Peyer's patch (tissue), 4 donors: ENCODE measurements at regions not wholly inside any gene's neighbourhood (a gene's known extent, or its start where the extent isn't known, plus 50 kb on each side); places are given as distances from the start of the nearest gene placed in this dataset.

Experiments used
- DNase-seq, 3 donors: peaks; one replicate each; pipeline ENCODE4 v3.0.0-alpha.2; 2017 to 2019
- H3K27ac ChIP-seq, 4 donors: fragments of 200-600 bp; sonication (generic); one replicate each; pipeline ENCODE4 v1.5.1; 2016 to 2019
- H3K27me3 ChIP-seq, 2 donors: fragments of 200-600 bp; sonication (generic); one replicate each; pipeline ENCODE4 v1.5.1; 2019
- H3K36me3 ChIP-seq, 3 donors: fragments of 200-600 bp; sonication (generic); one replicate each; pipeline ENCODE4 v1.5.1; 2016 to 2019
- H3K4me1 ChIP-seq, 4 donors: fragments of 200-600 bp; sonication (generic); one replicate each; pipeline ENCODE4 v1.5.1; 2016 to 2019
- H3K4me3 ChIP-seq, 4 donors: fragments of 200-600 bp; sonication (generic); 1 replicate in 3 of 4; 2 replicates in 1 of 4; pipeline ENCODE4 v1.5.1; 2016 to 2019; ENCODE audit warnings: mild to moderate bottlenecking in 1 of 4
- H3K9me3 ChIP-seq, 4 donors: fragments of 200-600 bp; sonication (generic); one replicate each; pipeline ENCODE4 v1.5.1; 2016 to 2019; ENCODE audit warnings: mild to moderate bottlenecking in 1 of 4
- CTCF ChIP-seq, 6 experiments: fragments of 450-650 bp in 4 of 6; fragments of 200-600 bp in 2 of 6; sonication (generic) in 1 of 6; IDR thresholded peaks; one replicate each; pipeline ENCODE4 v1.5.1; 2017 to 2019; ENCODE audit warnings: antibody characterized with exemption in 6 of 6, mild to moderate bottlenecking in 3 of 6, moderate library complexity in 1 of 6
- POLR2A ChIP-seq, 2 donors: fragments of 450-650 bp; IDR thresholded peaks; one replicate each; pipeline ENCODE4 v1.5.1; 2017; ENCODE audit warnings: antibody characterized with exemption in 2 of 2, mild to moderate bottlenecking in 2 of 2, moderate library complexity in 2 of 2

- TF ChIP-seq POLR2A (IDR thresholded peaks at IDR 0.05) (no peak), CTCF (IDR thresholded peaks at IDR 0.05) (no peak)
- Histone ChIP-seq H3K36me3 (no peaks in the 10 kb centered on the region), H3K9me3 (no peaks in the 10 kb centered on the region), H3K27me3 (no peaks in the 10 kb centered on the region), H3K27ac (no peak overlapping the region), H3K4me3 (no peak overlapping the region), H3K4me1 (no peaks in the 10 kb centered on the region)
- DNase-seq = no peak
These were observed 137.2 kb downstream of the BRD1 start for GRCh38 chr22:49690454-49690853.

- Histone ChIP-seq H3K27ac (no peak overlapping the region), H3K4me1 (no peaks in the 10 kb centered on the region), H3K36me3 (no peaks in the 10 kb centered on the region), H3K4me3 (no peak overlapping the region), H3K9me3 (no peaks in the 10 kb centered on the region), H3K27me3 (no peaks in the 10 kb centered on the region)
- TF ChIP-seq POLR2A (IDR thresholded peaks at IDR 0.05) (no peak), CTCF (IDR thresholded peaks at IDR 0.05) (no peak)
- DNase-seq = no peak
These were observed 137.8 kb downstream of the BRD1 start for GRCh38 chr22:49689858-49690257.

GRCh38 chr22:49689255-49689770 lies 138.4 kb downstream of the BRD1 start:
- H3K9me3 ChIP-seq = no peaks in the 10 kb centered on the region
- no peaks in the 10 kb centered on the region for H3K4me1 ChIP-seq
- no peak for DNase-seq
- H3K36me3 ChIP-seq = no peaks in the 10 kb centered on the region
- TF ChIP-seq POLR2A (IDR thresholded peaks at IDR 0.05) (no peak), CTCF (IDR thresholded peaks at IDR 0.05) (no peak)
- H3K4me3 ChIP-seq = no peak overlapping the region
- no peaks in the 10 kb centered on the region for H3K27me3 ChIP-seq
- H3K27ac ChIP-seq = no peak overlapping the region

GRCh38 chr22:49688516-49689254 lies 139.0 kb downstream of the BRD1 start:
- Histone ChIP-seq H3K4me1 (no peaks in the 10 kb centered on the region), H3K27ac (no peak overlapping the region), H3K9me3 (no peaks in the 10 kb centered on the region), H3K4me3 (no peak overlapping the region), H3K36me3 (no peaks in the 10 kb centered on the region), H3K27me3 (no peaks in the 10 kb centered on the region)
- TF ChIP-seq CTCF (IDR thresholded peaks at IDR 0.05) = no peak
- TF ChIP-seq POLR2A (IDR thresholded peaks at IDR 0.05) = no peak
- DNase-seq = no peak

GRCh38 chr22:49687786-49688515 lies 139.7 kb downstream of the BRD1 start:
- TF ChIP-seq CTCF (IDR thresholded peaks at IDR 0.05) (no peak), POLR2A (IDR thresholded peaks at IDR 0.05) (no peak)
- Histone ChIP-seq H3K36me3 (no peaks in the 10 kb centered on the region), H3K4me3 (no peak overlapping the region), H3K4me1 (no peaks in the 10 kb centered on the region), H3K27ac (no peak overlapping the region), H3K9me3 (no peaks in the 10 kb centered on the region), H3K27me3 (no peaks in the 10 kb centered on the region)
- DNase-seq = no peak
